NB4 (cell line): ENCODE measurements at regions not wholly inside any gene's neighbourhood (a gene's known extent, or its start where the extent isn't known, plus 50 kb on each side); places are given as distances from the start of the nearest gene placed in this dataset.

Experiments used
- CTCF ChIP-seq: IDR thresholded peaks from one replicate; pipeline ENCODE4 v1.5.1; 2012; ENCODE audit warnings: low read depth, low read length
- MAX ChIP-seq: IDR thresholded peaks from 2 replicates; pipeline ENCODE4 v1.6.1; 2011; ENCODE audit warnings: low read depth, low read length
- MYC ChIP-seq: IDR thresholded peaks from 2 replicates; pipeline ENCODE4 v1.6.1; 2011; ENCODE audit warnings: low read depth, low read length
- POLR2A ChIP-seq: IDR thresholded peaks from 2 replicates; pipeline ENCODE4 v1.6.1; 2011; ENCODE audit warnings: mild to moderate bottlenecking; ENCODE audit not compliant: insufficient read length; ENCODE audit errors: extremely low read depth

GRCh38 chr3:124140746-124141145 is 148.8 kb upstream of the ROPN1 start:
- TF ChIP-seq CTCF (no peak), POLR2A (no peak), MAX (no peak), MYC (no peak)
